OCI-LY3 (cell line): ENCODE measurements at regions not wholly inside any gene's neighbourhood (a gene's known extent, or its start where the extent isn't known, plus 50 kb on each side); places are given as distances from the start of the nearest gene placed in this dataset.

Experiments
- H2AFZ ChIP-seq: fragments of 200-600, 300-600 bp; shearing (Covaris generic); 2 replicates; pipeline ENCODE4 v1.6.0; 2014; ENCODE audit warnings: antibody characterized with exemption, low read depth, low read length
- H3K27ac ChIP-seq: fragments of 200-600, 300-600 bp; sonication (generic); 2 replicates; pipeline ENCODE4 v1.5.1; 2014; ENCODE audit warnings: mild to moderate bottlenecking, low read length, moderate library complexity, mixed read lengths
- H3K27me3 ChIP-seq: fragments of 200-600, 300-600 bp; sonication (generic); 2 replicates; pipeline ENCODE4 v1.6.1; 2014; ENCODE audit warnings: low read depth, low read length, mixed read lengths
- H3K36me3 ChIP-seq: fragments of 200-600, 300-600 bp; sonication (generic); replicated peaks from 2 replicates; pipeline ENCODE3; 2014; ENCODE audit warnings: low read depth, low read length, mixed read lengths
- H3K4me1 ChIP-seq: fragments of 300-600, 200-600 bp; sonication (generic); 2 replicates; pipeline ENCODE4 v1.6.1; 2014; ENCODE audit warnings: low read length, mixed read lengths
- H3K4me2 ChIP-seq: fragments of 200-600, 300-600 bp; sonication (generic); 2 replicates; pipeline ENCODE4 v1.6.1; 2014; ENCODE audit warnings: low read length, mixed read lengths
- H3K4me3 ChIP-seq: fragments of 300-600, 200-600 bp; sonication (generic); 2 replicates; pipeline ENCODE4 v1.5.1; 2014; ENCODE audit warnings: antibody characterized with exemption, mild to moderate bottlenecking, low read length, moderate library complexity
- H3K79me2 ChIP-seq: fragments of 300-600, 200-600 bp; shearing (Covaris generic); 2 replicates; pipeline ENCODE4 v1.6.1; 2014; ENCODE audit warnings: mild to moderate bottlenecking, low read length, mixed read lengths
- H3K9ac ChIP-seq: fragments of 300-600, 200-600 bp; shearing (Covaris generic); 2 replicates; pipeline ENCODE4 v1.6.0; 2014; ENCODE audit warnings: mild to moderate bottlenecking, low read length, moderate library complexity
- H3K9me3 ChIP-seq: fragments of 200-600, 300-600 bp; shearing (Covaris generic); 2 replicates; pipeline ENCODE4 v1.6.1; 2014; ENCODE audit warnings: low read length, mixed read lengths; ENCODE audit not compliant: insufficient read depth
- H4K20me1 ChIP-seq: fragments of 200-600, 300-600 bp; sonication (generic); 2 replicates; pipeline ENCODE4 v1.6.1; 2016; ENCODE audit warnings: low read length, mixed read lengths; ENCODE audit not compliant: insufficient read depth
- EZH2phosphoT487 ChIP-seq: fragments of 200-600 bp; shearing (Covaris generic); IDR thresholded peaks from 2 replicates; pipeline ENCODE4 v1.6.1; 2018; ENCODE audit warnings: antibody characterized with exemption, mixed run types, low read depth
- TF ChIP-seq, protein P1 (sequence below): fragments of 200-600, 300-600 bp; sonication (generic); IDR thresholded peaks from 2 replicates; pipeline ENCODE4 v1.5.1; 2014; ENCODE audit warnings: antibody characterized with exemption, low read length, low read depth

DNA sequence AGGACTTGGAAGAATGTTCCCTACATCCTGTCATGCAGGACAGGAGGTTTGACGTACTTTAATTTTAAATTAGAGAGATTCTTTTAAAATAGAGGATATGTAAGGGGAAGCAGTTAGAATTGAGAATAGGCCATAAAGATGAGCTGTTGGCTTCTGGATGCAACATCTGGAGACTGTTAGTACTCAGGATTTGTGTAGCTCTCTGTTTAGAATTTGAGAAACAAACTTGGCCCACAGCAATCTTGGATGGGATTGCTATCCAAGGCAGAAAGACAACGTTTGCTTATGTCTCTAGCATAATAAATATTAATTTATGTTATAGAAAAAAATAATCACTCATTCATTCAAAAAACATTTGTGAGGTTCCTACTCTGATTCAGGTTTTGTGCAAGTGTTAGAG, 398.4 kb upstream of the NOVA1 start:
- no peaks in the 10 kb centered on the region for H3K27me3 ChIP-seq
- H2AFZ ChIP-seq = no peak overlapping the region
- H3K4me3 ChIP-seq = no peak overlapping the region
- H3K4me2 ChIP-seq = no peak overlapping the region
- no peaks in the 10 kb centered on the region for H4K20me1 ChIP-seq
- no peak overlapping the region for H3K9ac ChIP-seq
- H3K27ac ChIP-seq = no peak overlapping the region
- H3K9me3 ChIP-seq = no peaks in the 10 kb centered on the region
- H3K36me3 ChIP-seq = no peaks in the 10 kb centered on the region
- H3K4me1 ChIP-seq = no peaks in the 10 kb centered on the region
- no peaks in the 10 kb centered on the region for H3K79me2 ChIP-seq
- TF ChIP-seq, protein P1, sequence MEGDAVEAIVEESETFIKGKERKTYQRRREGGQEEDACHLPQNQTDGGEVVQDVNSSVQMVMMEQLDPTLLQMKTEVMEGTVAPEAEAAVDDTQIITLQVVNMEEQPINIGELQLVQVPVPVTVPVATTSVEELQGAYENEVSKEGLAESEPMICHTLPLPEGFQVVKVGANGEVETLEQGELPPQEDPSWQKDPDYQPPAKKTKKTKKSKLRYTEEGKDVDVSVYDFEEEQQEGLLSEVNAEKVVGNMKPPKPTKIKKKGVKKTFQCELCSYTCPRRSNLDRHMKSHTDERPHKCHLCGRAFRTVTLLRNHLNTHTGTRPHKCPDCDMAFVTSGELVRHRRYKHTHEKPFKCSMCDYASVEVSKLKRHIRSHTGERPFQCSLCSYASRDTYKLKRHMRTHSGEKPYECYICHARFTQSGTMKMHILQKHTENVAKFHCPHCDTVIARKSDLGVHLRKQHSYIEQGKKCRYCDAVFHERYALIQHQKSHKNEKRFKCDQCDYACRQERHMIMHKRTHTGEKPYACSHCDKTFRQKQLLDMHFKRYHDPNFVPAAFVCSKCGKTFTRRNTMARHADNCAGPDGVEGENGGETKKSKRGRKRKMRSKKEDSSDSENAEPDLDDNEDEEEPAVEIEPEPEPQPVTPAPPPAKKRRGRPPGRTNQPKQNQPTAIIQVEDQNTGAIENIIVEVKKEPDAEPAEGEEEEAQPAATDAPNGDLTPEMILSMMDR = no peak
- no peak for TF ChIP-seq EZH2phosphoT487

DNA sequence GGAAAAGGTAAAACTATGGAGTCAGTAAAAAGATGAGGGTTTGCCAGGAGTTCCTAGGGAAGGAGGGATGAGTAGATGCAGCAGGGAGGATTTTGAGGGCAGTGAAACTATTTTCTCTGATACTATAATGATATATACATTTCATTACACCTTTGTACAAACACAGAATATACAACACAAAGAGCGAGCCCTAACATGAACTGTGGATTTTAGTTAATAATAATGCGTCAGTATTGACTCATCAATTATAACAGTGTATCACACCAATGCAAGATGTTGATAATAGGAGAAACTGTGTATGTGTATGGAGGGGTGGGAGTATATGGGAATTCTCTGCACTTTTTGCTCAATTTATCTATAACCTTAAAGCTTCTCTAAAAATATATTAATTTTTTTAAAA, 404.3 kb upstream of the NOVA1 start:
- Histone ChIP-seq H3K27ac (no peak overlapping the region), H3K9me3 (no peaks in the 10 kb centered on the region), H3K4me1 (peaks cover 4% of the 10 kb centered on the region; the same call in 1 of the 2 replicates), H3K27me3 (no peaks in the 10 kb centered on the region), H3K9ac (no peak overlapping the region), H3K79me2 (no peaks in the 10 kb centered on the region), H3K36me3 (no peaks in the 10 kb centered on the region), H4K20me1 (no peaks in the 10 kb centered on the region), H3K4me3 (no peak overlapping the region), H3K4me2 (no peak overlapping the region), H2AFZ (no peak overlapping the region)
- TF ChIP-seq, protein P1 = no peak
- TF ChIP-seq EZH2phosphoT487 = no peak

DNA sequence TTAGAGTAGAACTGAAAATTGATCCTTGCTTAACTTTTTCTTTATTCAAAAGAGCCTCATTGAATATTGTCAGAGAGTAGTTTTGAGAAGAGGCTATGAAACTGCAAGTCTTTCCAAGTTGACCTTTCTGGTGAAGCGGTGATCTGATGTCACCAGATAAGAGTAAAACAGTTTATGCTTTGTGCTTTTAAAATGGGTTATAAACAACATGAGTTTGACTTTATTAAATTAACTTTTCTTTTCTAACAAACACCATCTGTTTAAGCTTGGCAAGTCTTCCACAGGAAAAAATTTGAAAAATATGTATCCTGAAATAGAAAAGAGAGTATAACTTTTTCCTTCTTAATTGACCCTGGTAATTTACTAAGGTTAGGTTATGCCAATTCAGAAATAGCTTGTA, 408.7 kb upstream of the NOVA1 start:
- H3K4me2 ChIP-seq = no peak overlapping the region
- H3K9ac ChIP-seq = no peak overlapping the region
- no peak for TF ChIP-seq EZH2phosphoT487
- TF ChIP-seq, protein P1 = no peak
- no peak overlapping the region for H2AFZ ChIP-seq
- no peaks in the 10 kb centered on the region for H3K79me2 ChIP-seq
- peaks cover 4% of the 10 kb centered on the region; the same call in 1 of the 2 replicates for H3K4me1 ChIP-seq
- no peaks in the 10 kb centered on the region for H3K27me3 ChIP-seq
- H3K9me3 ChIP-seq = no peaks in the 10 kb centered on the region
- H3K4me3 ChIP-seq = no peak overlapping the region
- H4K20me1 ChIP-seq = no peaks in the 10 kb centered on the region
- no peak overlapping the region for H3K27ac ChIP-seq
- H3K36me3 ChIP-seq = no peaks in the 10 kb centered on the region

DNA sequence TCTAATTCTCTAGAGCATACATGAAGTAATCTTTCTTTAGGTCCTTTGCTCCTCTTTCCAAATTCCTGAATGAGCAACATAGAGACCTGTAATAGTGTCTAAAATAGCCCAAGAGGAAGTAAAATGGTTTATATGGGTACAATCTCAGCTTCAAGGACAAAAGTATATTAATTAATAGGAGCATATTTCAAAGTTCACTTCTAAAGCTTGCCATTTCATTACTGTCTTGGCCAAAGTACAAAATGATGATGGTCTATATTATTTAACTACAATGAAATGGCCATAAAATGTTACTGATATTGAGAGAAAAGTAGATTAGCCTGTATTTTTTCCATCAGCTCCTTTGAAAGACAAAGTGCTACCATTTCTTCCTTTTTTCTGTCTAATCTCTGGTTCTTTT, 410.4 kb upstream of the NOVA1 start:
- Histone ChIP-seq H3K4me3 (no peak overlapping the region), H3K4me1 (peaks cover 4% of the 10 kb centered on the region; the same call in 1 of the 2 replicates), H3K27me3 (no peaks in the 10 kb centered on the region), H3K4me2 (no peak overlapping the region), H2AFZ (no peak overlapping the region), H3K36me3 (no peaks in the 10 kb centered on the region), H3K79me2 (no peaks in the 10 kb centered on the region), H3K27ac (no peak overlapping the region), H3K9ac (no peak overlapping the region), H3K9me3 (no peaks in the 10 kb centered on the region), H4K20me1 (no peaks in the 10 kb centered on the region)
- TF ChIP-seq, protein P1 = no peak
- TF ChIP-seq EZH2phosphoT487 = no peak
